Mucosa of stomach (tissue), 1 donor: ENCODE measurements at regions not wholly inside any gene's neighbourhood (a gene's known extent, or its start where the extent isn't known, plus 50 kb on each side); places are given as distances from the start of the nearest gene placed in this dataset.

Source experiments
- H3K27me3 ChIP-seq: one replicate; pipeline ENCODE4 v1.7.0; 2013; ENCODE audit warnings: mild to moderate bottlenecking, low read length; ENCODE audit not compliant: control insufficient read depth, insufficient read depth
- H3K36me3 ChIP-seq: one replicate; pipeline ENCODE4 v1.7.0; 2013; ENCODE audit warnings: low read length; ENCODE audit not compliant: control insufficient read depth, insufficient read depth
- H3K4me1 ChIP-seq: one replicate; pipeline ENCODE4 v1.7.0; 2013; ENCODE audit warnings: mild to moderate bottlenecking, low read length; ENCODE audit not compliant: control insufficient read depth, insufficient read depth
- H3K4me3 ChIP-seq: one replicate; pipeline ENCODE4 v1.7.0; 2013; ENCODE audit warnings: low read length
- H3K9ac ChIP-seq: one replicate; pipeline ENCODE4 v1.7.0; 2013; ENCODE audit warnings: mild to moderate bottlenecking, low read length, moderate library complexity
- H3K9me3 ChIP-seq: one replicate; pipeline ENCODE4 v1.7.0; 2013; ENCODE audit warnings: mild to moderate bottlenecking, low read length, moderate library complexity; ENCODE audit not compliant: control insufficient read depth
- donor health status: Pancreatic carcinoma.

DNA sequence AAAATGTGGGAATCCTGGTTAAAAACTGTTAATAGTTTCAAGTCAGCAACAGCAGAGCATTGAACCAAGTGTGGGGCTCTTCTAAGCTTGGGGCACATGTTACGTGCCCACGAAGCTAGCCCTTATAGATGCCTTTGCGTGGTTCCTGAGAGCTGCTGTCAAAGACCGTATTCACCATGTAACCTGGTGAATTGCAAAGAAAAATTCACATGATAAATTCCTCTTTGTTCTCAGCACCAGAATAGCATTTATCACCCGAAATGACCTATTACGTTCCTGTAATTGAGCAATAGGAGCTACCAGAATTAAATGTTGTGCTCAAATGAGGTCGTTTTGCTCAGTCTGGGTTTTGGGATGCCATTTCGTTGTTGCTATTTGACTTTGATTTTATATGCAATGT is 202.6 kb upstream of the PRPS1L1 start:
- Histone ChIP-seq H3K27me3 (no peaks in the 10 kb centered on the region), H3K36me3 (no peaks in the 10 kb centered on the region), H3K9me3 (no peaks in the 10 kb centered on the region), H3K4me3 (no peak overlapping the region), H3K4me1 (no peaks in the 10 kb centered on the region), H3K9ac (no peak overlapping the region)

DNA sequence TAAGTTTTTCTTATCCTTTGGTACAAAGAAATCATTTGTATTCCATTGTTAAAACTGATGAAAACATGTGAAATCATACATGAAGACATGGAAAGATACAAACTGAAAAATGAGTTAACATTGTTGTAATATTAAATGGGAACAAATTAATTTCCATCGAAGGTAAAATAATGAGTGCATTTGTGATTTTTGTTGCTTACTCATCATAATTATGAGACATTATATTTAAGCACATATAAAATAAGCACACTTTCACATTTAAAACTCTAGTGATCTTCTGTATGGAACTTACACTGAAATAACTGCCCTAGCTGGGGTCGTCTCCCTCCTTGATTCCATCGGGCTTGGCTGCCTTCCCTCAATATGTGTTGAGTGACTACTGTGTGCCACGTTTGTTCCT is 204.2 kb upstream of the PRPS1L1 start:
- Histone ChIP-seq H3K36me3 (no peaks in the 10 kb centered on the region), H3K4me3 (no peak overlapping the region), H3K9ac (no peak overlapping the region), H3K4me1 (no peaks in the 10 kb centered on the region), H3K27me3 (no peaks in the 10 kb centered on the region), H3K9me3 (no peaks in the 10 kb centered on the region)

DNA sequence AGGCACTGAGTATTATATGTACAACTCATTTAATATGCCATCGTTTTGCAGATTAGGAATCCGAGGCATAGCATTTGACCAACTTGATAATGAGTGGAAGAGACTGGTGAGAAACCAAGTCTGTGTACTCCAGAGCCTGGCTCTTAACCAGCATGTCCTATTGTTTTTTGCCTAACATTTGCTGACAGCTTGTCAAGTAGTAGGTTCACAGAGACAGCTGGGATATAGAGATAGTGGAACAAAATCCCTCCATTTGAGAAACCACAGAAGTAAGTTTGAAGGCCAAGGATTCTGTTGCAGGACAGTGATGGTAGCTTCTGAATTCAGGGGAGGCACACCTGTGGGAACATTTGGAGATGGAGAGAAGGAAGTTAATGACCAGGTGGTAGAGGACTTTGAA is 206.9 kb upstream of the PRPS1L1 start:
- H3K9me3 ChIP-seq: no peaks in the 10 kb centered on the region
- H3K9ac ChIP-seq: no peak overlapping the region
- H3K27me3 ChIP-seq: no peaks in the 10 kb centered on the region
- H3K4me1 ChIP-seq: no peaks in the 10 kb centered on the region
- H3K4me3 ChIP-seq: no peak overlapping the region
- no peaks in the 10 kb centered on the region for H3K36me3 ChIP-seq

DNA sequence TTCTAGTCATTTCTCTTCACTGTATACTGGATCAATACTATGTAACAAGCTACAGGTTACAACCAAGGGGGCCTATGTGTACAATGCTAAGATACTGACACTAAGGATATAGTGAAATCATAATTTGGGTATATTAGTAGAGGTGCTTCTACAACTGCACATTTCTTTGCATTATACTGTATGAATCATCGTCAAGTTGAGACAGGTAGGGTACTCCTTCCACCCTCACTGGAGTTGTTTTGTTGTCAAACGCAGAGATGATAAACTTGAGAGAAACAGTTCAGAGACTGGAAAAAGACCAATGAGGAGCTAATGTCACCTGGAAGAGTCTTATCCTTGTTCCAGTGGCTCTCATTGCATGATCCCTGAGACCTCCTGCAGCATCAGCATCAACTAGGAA is 208.2 kb upstream of the PRPS1L1 start:
- no peaks in the 10 kb centered on the region for H3K36me3 ChIP-seq
- H3K27me3 ChIP-seq: no peaks in the 10 kb centered on the region
- H3K9me3 ChIP-seq: no peaks in the 10 kb centered on the region
- no peak overlapping the region for H3K4me3 ChIP-seq
- H3K9ac ChIP-seq: no peak overlapping the region
- H3K4me1 ChIP-seq: no peaks in the 10 kb centered on the region

DNA sequence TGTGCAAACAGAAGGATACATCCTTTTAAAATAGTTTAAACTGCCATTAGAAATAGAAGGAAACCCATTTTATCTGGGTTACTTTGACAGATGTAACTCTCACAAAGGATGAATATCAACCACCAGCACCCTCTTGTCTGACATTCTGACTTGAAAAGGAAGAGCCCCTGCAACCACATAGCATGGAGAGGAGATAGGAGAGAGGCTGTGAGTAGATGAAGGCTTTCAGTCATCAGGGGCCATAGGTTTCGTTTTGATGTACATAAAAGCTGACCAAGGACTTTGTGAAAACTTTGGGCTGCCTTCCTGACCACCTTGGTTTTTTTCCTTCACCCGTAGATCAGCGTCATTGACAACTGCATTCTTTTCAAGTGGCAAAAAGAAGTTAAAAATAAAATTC is 211.6 kb upstream of the PRPS1L1 start:
- Histone ChIP-seq H3K27me3 (no peaks in the 10 kb centered on the region), H3K36me3 (no peaks in the 10 kb centered on the region), H3K9me3 (no peaks in the 10 kb centered on the region), H3K4me3 (no peak overlapping the region), H3K4me1 (no peaks in the 10 kb centered on the region), H3K9ac (no peak overlapping the region)

DNA sequence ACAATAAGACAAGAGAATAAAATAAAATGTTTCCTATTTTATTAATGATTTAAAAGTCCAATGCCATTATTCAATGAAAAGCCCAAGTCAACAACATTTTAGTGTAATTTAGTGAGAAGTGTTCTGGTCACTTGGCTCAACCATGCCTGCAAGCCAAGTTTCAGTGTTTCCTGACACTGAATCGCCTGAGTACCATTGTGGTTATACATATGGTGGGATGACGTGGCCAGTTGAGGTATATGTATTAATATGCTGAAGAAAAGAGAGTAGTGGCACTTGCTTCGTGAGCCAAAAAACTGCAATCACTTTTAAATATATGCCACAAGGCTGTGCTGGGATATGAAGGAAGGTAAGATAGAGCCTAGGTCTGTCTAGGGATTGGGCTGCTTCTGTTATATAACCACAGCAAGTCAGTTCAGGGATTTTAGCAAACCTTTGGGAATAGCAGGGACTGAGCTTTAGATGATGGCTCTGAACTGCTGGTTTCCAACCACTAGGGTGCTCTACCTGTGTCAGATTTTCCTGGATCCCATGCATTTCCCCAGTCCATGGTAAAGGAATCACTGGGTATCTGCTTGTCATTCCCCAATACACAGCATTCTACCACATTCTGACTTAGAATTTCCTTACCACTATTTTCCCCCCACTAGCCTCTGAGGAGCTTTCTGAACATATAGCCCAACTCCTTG is 214.0 kb upstream of the PRPS1L1 start:
- Histone ChIP-seq H3K4me3 (no peak overlapping the region), H3K9ac (no peak overlapping the region), H3K36me3 (no peaks in the 10 kb centered on the region), H3K4me1 (no peaks in the 10 kb centered on the region), H3K9me3 (no peaks in the 10 kb centered on the region), H3K27me3 (no peaks in the 10 kb centered on the region)

DNA sequence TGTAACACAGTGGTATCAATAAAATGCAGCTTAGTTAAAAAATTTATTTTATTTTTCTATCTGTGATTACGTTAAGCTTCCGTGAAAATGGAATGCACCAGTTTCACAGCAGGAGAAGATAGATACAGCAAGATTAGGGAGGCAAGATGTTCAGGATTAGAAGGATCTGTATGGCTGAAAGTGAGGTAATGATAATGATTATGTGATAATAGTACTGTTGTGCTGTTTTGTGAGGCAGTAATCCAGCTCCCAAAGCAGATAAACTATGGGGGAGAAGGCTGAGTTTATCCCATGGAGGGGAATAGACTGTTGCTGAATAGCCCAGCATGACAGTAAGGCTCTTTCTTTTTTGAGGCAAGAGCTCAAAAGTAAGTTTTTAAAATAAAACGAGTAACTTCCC is 216.1 kb upstream of the PRPS1L1 start:
- H3K9me3 ChIP-seq: no peaks in the 10 kb centered on the region
- no peak overlapping the region for H3K4me3 ChIP-seq
- H3K36me3 ChIP-seq: no peaks in the 10 kb centered on the region
- H3K9ac ChIP-seq: no peak overlapping the region
- no peaks in the 10 kb centered on the region for H3K4me1 ChIP-seq
- no peaks in the 10 kb centered on the region for H3K27me3 ChIP-seq

DNA sequence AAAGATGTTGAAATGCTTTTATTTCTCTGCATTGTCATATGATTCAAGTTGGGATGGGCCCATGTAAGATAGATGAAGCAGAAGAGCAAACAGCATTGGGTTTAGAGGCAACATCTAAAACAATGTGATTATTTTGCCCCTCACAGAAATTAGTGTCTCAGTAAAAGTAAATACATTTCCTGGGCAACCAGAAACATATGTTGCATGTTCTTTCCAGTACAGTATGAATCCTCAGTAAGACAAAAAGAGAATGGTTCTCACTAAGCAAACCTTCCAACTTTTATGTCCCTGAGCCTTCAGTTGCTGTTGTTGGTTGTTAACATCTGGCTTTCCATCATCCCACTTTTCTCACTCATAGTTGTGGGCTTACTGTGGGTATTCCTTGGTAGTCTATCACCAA is 222.5 kb upstream of the PRPS1L1 start:
- no peaks in the 10 kb centered on the region for H3K27me3 ChIP-seq
- no peaks in the 10 kb centered on the region for H3K9me3 ChIP-seq
- no peaks in the 10 kb centered on the region for H3K4me1 ChIP-seq
- no peaks in the 10 kb centered on the region for H3K36me3 ChIP-seq
- no peak overlapping the region for H3K4me3 ChIP-seq
- no peak overlapping the region for H3K9ac ChIP-seq

DNA sequence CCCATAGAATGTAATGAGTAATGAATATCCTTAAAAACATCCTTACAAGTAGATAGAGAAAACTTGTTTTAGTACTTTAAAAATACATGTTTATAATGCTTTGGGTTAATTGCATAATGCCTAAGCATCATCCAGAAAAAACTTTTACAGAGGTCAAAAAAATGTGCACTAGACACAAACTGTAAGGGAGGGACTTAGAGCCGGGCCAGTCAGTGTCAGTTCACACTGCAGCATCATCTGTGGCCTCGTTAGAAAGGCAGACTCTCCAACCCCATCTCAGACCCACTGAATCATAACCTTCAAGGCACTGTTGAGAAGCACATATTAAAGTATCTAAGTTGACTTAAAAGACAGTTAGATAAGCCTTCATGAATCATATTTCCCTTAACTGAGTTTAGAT is 230.1 kb upstream of the PRPS1L1 start:
- H3K4me1 ChIP-seq: no peaks in the 10 kb centered on the region
- no peak overlapping the region for H3K9ac ChIP-seq
- no peaks in the 10 kb centered on the region for H3K27me3 ChIP-seq
- no peak overlapping the region for H3K4me3 ChIP-seq
- no peaks in the 10 kb centered on the region for H3K36me3 ChIP-seq
- no peaks in the 10 kb centered on the region for H3K9me3 ChIP-seq

DNA sequence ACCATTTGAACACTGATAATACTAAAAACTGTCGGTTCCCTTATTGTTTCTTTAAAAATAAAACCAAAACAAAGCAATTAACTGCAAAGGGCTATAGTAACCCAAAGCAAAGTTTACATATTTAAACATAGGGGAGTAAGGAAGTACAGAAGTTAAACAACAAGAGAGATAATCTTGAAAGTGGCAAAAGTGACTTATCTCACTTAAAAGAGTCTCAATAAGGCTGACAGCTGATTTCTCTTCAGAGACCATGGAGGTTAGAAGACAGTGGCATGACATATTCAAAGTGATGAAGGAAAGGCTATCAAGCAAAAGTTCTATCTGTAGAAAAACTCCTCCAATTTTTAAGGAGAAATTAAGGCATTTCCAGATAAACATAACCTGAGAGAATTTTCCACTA is 233.5 kb upstream of the HDAC9 start:
- H3K36me3 ChIP-seq: no peaks in the 10 kb centered on the region
- H3K27me3 ChIP-seq: no peaks in the 10 kb centered on the region
- H3K9me3 ChIP-seq: no peaks in the 10 kb centered on the region
- H3K9ac ChIP-seq: no peak overlapping the region
- no peak overlapping the region for H3K4me3 ChIP-seq
- no peaks in the 10 kb centered on the region for H3K4me1 ChIP-seq

DNA sequence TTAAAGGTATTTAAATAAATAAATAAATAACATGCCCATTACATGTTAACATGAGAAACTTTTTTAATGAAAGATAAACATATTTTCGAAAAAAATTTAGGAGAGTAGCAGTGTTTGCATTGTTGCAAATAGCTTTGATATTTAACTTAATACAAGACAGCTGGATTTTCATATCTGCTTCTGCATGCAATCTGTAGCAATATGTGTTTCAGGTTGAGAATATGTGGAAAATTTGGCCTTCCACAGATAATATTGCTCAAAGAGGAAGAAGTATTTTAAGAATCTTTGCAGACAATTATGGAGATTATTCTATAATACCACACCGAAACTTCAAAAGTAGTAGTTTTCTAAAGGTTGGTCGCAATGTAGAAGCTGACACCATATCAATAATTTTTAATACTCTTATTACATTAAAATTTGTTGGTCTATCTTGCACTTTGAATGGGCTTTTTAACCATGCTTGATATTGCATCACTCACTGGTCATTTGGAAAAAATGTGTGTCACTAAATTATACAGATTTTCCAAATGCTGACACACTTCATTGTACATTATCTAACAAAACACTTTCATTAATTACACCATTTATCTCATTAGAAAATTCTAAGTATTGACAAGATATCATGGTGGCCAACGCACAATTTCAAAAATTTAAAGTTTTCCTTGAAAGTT is 229.8 kb upstream of the HDAC9 start:
- Histone ChIP-seq H3K4me3 (no peak overlapping the region), H3K9me3 (no peaks in the 10 kb centered on the region), H3K4me1 (no peaks in the 10 kb centered on the region), H3K27me3 (no peaks in the 10 kb centered on the region), H3K9ac (no peak overlapping the region), H3K36me3 (no peaks in the 10 kb centered on the region)

DNA sequence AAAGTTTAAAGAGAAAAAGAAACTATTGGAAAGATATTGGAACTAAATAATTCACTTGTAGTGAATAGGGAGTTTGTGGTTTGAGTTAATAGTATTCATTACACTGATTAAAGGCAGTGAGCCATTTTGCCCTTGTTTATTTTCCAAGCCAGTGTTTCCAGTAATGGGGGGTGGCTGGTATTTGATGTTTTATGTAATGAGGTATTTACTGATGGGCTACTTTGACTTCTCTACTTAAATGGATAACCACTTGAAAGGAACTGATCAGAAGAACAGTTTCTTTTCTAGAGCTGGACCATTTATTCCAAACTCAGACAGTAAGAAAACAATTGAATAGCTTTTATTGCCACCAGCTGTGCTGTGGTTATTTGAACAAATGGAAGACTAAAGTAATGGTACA is 227.0 kb upstream of the HDAC9 start:
- H3K27me3 ChIP-seq: no peaks in the 10 kb centered on the region
- H3K9ac ChIP-seq: no peak overlapping the region
- no peak overlapping the region for H3K4me3 ChIP-seq
- H3K9me3 ChIP-seq: no peaks in the 10 kb centered on the region
- H3K4me1 ChIP-seq: no peaks in the 10 kb centered on the region
- no peaks in the 10 kb centered on the region for H3K36me3 ChIP-seq

DNA sequence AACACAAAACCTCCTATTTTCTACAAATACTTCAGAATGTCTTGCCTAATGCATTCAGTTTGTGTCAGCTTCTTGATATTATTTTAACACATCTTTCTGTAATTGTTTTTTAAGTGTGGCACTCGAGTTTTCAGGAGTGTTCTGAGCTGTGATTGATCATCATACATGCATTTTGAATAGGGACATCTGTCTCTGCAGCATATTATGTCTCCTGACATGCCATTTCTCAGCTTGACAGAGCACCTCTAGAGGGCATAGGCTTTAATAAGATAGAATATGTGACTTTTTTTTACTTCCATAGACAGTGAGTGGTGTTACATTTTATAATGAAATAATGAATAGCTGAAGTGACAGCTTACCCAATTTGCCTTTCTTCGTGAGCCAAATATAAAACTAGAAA is 219.2 kb upstream of the HDAC9 start:
- H3K27me3 ChIP-seq: no peaks in the 10 kb centered on the region
- H3K9me3 ChIP-seq: no peaks in the 10 kb centered on the region
- no peaks in the 10 kb centered on the region for H3K4me1 ChIP-seq
- H3K9ac ChIP-seq: no peak overlapping the region
- no peaks in the 10 kb centered on the region for H3K36me3 ChIP-seq
- no peak overlapping the region for H3K4me3 ChIP-seq
